Activated T-helper 2 cell treated with anti-CD3 and anti-CD28 coated beads, Interferon-gamma antibody, Interleukin-2, Interleukin-4, amounts not matched to agents 10 μg/mL and 5 μg/mL and 100 μg/mL, durations not matched to agents 14 hours and 24 hours and 36 hours (primary cell): ENCODE measurements at regions not wholly inside any gene's neighbourhood (a gene's known extent, or its start where the extent isn't known, plus 50 kb on each side); places are given as distances from the start of the nearest gene placed in this dataset.

Experiments
- DNase-seq: peaks from one replicate; pipeline ENCODE4 v3.0.0; 2021; ENCODE audit warnings: low spot score
- H3K27ac Mint-ChIP-seq: one replicate; pipeline ENCODE4 v1.8.0; 2021; ENCODE audit warnings: mixed read lengths
- H3K27me3 Mint-ChIP-seq: one replicate; pipeline ENCODE4 v1.8.0; 2021; ENCODE audit warnings: low read depth, mixed read lengths
- H3K36me3 Mint-ChIP-seq: one replicate; pipeline ENCODE4 v1.8.0; 2021; ENCODE audit warnings: low read depth, mixed read lengths
- H3K4me1 Mint-ChIP-seq: one replicate; pipeline ENCODE4 v1.8.0; 2021; ENCODE audit warnings: low read depth, mixed read lengths
- H3K4me3 Mint-ChIP-seq: one replicate; pipeline ENCODE4 v1.8.0; 2021; ENCODE audit warnings: low read depth, mild to moderate bottlenecking, moderate library complexity, mixed read lengths
- H3K9me3 Mint-ChIP-seq: one replicate; pipeline ENCODE4 v1.8.0; 2021; ENCODE audit warnings: mixed read lengths
- intact Hi-C: fragments of 100-400 bp; cut with micrococcal nuclease; formaldehyde crosslinking; loops from one replicate; pipeline ENCODE4 v1.15.1; 2023

GRCh38 chr2:188142636-188143295 is 148.9 kb upstream of the GULP1 start:
- DNase-seq = no peak
- no peak overlapping the region for H3K27ac Mint-ChIP-seq
- no peak overlapping the region for H3K4me3 Mint-ChIP-seq
- H3K27me3 Mint-ChIP-seq = no peaks in the 10 kb centered on the region
- no peaks in the 10 kb centered on the region for H3K36me3 Mint-ChIP-seq
- no peaks in the 10 kb centered on the region for H3K9me3 Mint-ChIP-seq
- no peaks in the 10 kb centered on the region for H3K4me1 Mint-ChIP-seq
- intact Hi-C loops = no loop called here

DNA sequence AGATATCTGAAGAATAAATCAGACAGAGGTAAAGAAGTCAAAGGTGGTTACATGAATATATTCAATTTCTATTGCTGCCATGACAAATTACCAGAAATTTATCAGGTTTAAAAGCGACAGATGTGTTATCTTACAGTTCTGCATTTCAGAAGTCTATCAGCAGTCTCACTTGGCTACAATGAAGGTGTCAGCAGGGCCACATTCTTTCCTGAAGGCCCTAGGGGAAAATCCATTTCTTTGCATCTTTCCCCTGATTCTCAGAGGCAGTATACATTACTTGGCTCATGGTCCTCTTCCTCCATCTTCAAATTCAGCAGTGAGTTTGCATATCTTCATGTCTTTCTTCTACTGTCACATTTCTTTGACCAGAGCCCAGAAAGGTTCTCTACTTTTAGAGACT is 145.8 kb upstream of the GULP1 start:
- no peak for DNase-seq
- intact Hi-C loops = no loop called here
- Mint-ChIP-seq H3K9me3 (no peaks in the 10 kb centered on the region), H3K36me3 (no peaks in the 10 kb centered on the region), H3K4me3 (no peak overlapping the region), H3K4me1 (no peaks in the 10 kb centered on the region), H3K27me3 (no peaks in the 10 kb centered on the region), H3K27ac (no peak overlapping the region)

- no peak overlapping the region for H3K27ac Mint-ChIP-seq
- no peaks in the 10 kb centered on the region for H3K36me3 Mint-ChIP-seq
- no peaks in the 10 kb centered on the region for H3K27me3 Mint-ChIP-seq
- no peak for DNase-seq
- intact Hi-C loops = no loop called here
- no peak overlapping the region for H3K4me3 Mint-ChIP-seq
- no peaks in the 10 kb centered on the region for H3K4me1 Mint-ChIP-seq
- H3K9me3 Mint-ChIP-seq = no peaks in the 10 kb centered on the region
These were observed 144.8 kb upstream of the GULP1 start for GRCh38 chr2:188146888-188147287.

DNA sequence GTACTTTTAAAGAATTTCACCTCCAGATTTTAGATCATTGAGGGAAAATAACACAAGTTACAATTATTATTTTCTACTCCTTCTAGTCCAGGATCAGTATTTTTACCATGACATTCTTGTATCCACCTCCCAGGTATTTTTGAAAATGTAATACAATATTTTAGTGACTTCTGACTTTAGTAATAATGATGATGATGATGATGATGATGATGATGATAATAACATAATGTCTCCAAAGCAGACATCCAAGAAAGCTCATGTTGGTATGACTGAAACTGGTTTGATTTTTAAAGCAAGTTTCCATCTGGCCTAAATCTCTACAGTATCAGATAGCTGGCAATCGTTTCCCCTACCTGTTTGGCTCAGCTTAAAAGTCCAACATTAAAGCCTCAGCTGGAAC is 140.0 kb upstream of the GULP1 start:
- Mint-ChIP-seq H3K36me3 (no peaks in the 10 kb centered on the region), H3K27me3 (no peaks in the 10 kb centered on the region), H3K9me3 (no peaks in the 10 kb centered on the region), H3K4me3 (no peak overlapping the region), H3K27ac (no peak overlapping the region), H3K4me1 (no peaks in the 10 kb centered on the region)
- intact Hi-C loops = no loop called here
- no peak for DNase-seq

DNA sequence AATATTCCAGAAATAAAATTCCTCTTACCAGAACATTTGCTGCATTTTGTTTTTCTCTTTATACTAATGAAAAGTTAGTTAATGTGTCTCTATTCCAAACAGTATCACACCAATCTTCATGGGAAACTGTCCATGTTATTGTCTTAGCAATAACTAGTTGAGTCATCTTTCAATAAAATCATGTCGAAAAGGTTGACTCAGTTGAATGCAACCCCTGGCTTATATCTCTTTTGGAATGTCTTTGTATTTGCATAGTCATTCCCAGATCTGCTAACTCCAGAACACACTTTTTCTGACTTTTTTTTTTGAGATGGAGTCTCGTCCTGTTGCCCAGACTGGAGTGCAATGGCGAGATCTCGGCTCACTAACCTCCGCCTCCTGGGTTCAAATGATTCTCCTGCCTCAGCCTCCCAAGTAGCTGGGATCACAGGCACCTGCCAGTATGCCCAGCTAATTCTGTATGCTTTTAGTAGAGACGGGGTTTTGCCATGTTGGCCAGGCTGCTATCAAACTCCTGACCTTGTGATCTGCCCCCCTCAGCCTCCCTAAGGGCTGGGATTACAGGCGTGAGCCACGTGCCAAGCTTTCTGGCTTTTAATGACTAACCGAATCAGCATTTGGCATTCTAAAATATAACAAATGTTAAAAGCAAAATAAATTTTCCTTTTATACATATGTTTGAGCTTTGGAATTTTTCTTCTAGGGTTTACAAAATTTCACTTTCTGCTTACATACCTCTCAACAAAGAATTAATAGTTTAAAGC is 133.2 kb upstream of the GULP1 start:
- H3K27ac Mint-ChIP-seq = no peak overlapping the region
- intact Hi-C loops = no loop called here
- no peak overlapping the region for H3K4me3 Mint-ChIP-seq
- H3K4me1 Mint-ChIP-seq = no peaks in the 10 kb centered on the region
- H3K36me3 Mint-ChIP-seq = no peaks in the 10 kb centered on the region
- no peak for DNase-seq
- no peaks in the 10 kb centered on the region for H3K9me3 Mint-ChIP-seq
- H3K27me3 Mint-ChIP-seq = no peaks in the 10 kb centered on the region

- DNase-seq = no peak
- H3K4me3 Mint-ChIP-seq = no peak overlapping the region
- no peaks in the 10 kb centered on the region for H3K4me1 Mint-ChIP-seq
- H3K9me3 Mint-ChIP-seq = no peaks in the 10 kb centered on the region
- intact Hi-C loops = no loop called here
- H3K27me3 Mint-ChIP-seq = no peaks in the 10 kb centered on the region
- no peaks in the 10 kb centered on the region for H3K36me3 Mint-ChIP-seq
- no peak overlapping the region for H3K27ac Mint-ChIP-seq
These were observed 132.2 kb upstream of the GULP1 start for GRCh38 chr2:188159484-188159883.

DNA sequence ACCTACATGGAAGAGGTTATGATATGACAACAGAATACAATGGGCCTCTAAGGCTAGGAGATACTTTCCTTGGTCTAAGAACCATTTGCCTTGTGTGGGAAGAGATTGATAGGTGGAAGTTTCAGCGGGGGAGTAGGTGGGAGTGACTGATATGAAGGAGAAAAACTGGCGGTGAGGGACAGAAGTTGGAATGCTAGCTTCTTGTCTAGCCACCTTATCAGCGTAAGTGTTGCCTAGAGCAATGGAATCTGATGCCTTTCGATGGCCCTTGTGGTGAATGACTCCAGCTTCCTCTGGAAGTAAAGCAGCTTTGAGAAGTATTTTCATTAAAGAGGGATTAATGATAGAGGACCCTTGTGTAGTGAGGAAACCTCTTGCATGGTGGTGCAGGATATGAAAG is 121.3 kb upstream of the GULP1 start:
- intact Hi-C loops = no loop called here
- no peaks in the 10 kb centered on the region for H3K36me3 Mint-ChIP-seq
- H3K4me3 Mint-ChIP-seq = no peak overlapping the region
- H3K9me3 Mint-ChIP-seq = no peaks in the 10 kb centered on the region
- no peaks in the 10 kb centered on the region for H3K27me3 Mint-ChIP-seq
- H3K27ac Mint-ChIP-seq = no peak overlapping the region
- H3K4me1 Mint-ChIP-seq = no peaks in the 10 kb centered on the region
- no peak for DNase-seq

DNA sequence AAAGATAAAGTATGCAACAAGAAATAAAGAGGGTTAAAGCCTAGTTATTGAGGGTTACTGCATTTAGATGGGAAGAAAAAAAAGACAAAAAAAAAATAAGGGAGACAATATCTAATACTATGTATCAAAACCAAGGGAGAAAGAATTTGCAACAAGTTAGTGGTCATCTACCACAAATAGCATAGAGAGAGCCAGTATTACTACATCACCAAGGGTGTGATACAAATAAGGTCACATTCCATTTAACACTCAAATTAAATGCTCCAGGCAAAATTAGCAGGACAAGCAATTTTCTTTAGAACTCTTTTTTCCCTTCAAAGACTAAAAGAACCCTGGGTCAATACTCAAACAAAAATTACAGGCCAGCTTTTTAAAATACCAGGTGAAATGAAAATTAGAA is 115.1 kb upstream of the GULP1 start:
- no peak overlapping the region for H3K4me3 Mint-ChIP-seq
- H3K27me3 Mint-ChIP-seq = no peaks in the 10 kb centered on the region
- no peaks in the 10 kb centered on the region for H3K9me3 Mint-ChIP-seq
- H3K27ac Mint-ChIP-seq = no peak overlapping the region
- H3K4me1 Mint-ChIP-seq = no peaks in the 10 kb centered on the region
- intact Hi-C loops = no loop called here
- no peak for DNase-seq
- H3K36me3 Mint-ChIP-seq = no peaks in the 10 kb centered on the region

DNA sequence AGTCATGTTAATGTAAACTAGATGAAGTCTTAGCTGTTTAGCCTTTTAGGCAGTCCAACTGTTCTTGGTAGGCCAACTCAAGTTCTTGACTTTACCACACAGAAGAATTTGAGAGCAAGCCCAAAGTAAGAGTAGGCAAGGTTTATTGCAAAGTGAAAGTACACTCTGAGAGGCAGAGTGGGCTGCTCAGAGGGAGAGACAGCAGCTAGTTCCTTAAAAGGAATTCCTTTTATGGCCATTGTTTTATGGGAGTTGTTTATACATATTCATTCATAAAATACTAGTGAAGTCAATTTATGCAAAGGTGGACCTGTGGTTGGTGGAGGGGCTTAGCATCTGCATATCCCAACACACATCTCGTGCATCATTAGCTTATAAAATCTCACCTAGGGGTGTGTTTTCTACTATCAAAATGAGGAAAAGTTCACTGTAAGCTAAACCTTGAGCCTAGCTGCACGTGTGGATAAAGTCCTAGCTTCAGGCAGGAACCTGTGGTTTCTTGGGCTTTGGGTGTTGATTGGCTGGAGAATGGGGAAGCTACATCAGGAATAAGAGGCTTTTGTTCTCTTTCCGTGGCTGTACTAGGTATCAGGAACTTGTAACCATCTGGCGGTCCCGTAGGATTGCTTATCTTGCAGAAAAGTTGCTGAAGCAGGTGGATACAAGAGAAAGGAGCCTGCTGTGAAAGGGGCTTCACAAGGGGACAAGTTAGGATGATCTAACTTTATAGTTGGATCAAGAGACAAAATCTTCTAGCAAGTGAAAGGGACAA is 110.4 kb upstream of the GULP1 start:
- no peaks in the 10 kb centered on the region for H3K36me3 Mint-ChIP-seq
- no peak for DNase-seq
- intact Hi-C loops = no loop called here
- no peak overlapping the region for H3K27ac Mint-ChIP-seq
- H3K4me1 Mint-ChIP-seq = no peaks in the 10 kb centered on the region
- no peaks in the 10 kb centered on the region for H3K9me3 Mint-ChIP-seq
- H3K27me3 Mint-ChIP-seq = no peaks in the 10 kb centered on the region
- H3K4me3 Mint-ChIP-seq = no peak overlapping the region

DNA sequence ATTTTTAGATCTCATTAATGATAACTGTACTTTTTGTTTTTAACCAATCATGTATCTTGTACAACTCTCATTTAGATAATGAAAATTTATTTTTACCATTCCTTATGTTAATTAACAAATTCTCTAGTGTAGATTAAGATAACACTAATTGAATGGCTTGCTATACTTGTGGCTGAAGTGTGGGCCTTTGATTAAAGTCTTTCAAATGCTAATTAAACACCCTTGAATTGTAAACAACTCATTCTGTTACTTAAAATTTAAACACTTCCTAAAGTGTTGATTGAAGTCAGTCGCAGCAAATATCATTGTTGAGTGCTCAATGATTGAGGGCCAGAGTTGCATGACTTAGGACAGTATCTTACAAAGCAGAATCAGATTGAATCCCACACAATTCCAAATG is 109.8 kb upstream of the GULP1 start:
- H3K4me1 Mint-ChIP-seq = no peaks in the 10 kb centered on the region
- no peaks in the 10 kb centered on the region for H3K36me3 Mint-ChIP-seq
- no peak overlapping the region for H3K4me3 Mint-ChIP-seq
- DNase-seq = no peak
- intact Hi-C loops = no loop called here
- H3K27ac Mint-ChIP-seq = no peak overlapping the region
- no peaks in the 10 kb centered on the region for H3K9me3 Mint-ChIP-seq
- no peaks in the 10 kb centered on the region for H3K27me3 Mint-ChIP-seq

DNA sequence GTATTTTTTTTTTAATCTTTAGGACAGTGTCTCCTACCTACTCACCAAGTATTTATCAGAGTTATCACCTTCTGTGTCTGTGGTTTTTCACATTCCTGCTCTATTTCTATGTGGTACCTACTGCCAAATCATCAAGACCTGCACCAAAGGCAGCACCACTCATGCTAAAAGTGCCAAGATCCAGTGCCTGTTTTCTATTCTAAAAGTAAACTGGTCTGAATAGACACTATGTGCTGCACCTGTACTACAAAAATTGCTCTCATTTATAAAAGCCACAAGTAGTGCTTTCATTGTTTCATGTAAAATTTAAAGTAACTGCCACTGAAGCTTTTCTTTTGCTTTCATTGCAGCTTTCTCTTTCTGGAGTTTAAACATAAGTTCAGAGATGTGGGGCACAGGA is 103.9 kb upstream of the GULP1 start:
- Mint-ChIP-seq H3K27me3 (no peaks in the 10 kb centered on the region), H3K4me3 (no peak overlapping the region), H3K4me1 (no peaks in the 10 kb centered on the region), H3K27ac (no peak overlapping the region), H3K9me3 (no peaks in the 10 kb centered on the region), H3K36me3 (no peaks in the 10 kb centered on the region)
- no peak for DNase-seq
- intact Hi-C loops = no loop called here

- no peak overlapping the region for H3K4me3 Mint-ChIP-seq
- no peak for DNase-seq
- H3K27me3 Mint-ChIP-seq = no peaks in the 10 kb centered on the region
- intact Hi-C loops = no loop called here
- H3K9me3 Mint-ChIP-seq = no peaks in the 10 kb centered on the region
- no peaks in the 10 kb centered on the region for H3K36me3 Mint-ChIP-seq
- H3K4me1 Mint-ChIP-seq = no peaks in the 10 kb centered on the region
- H3K27ac Mint-ChIP-seq = no peak overlapping the region
These were observed 102.3 kb upstream of the GULP1 start for GRCh38 chr2:188189356-188189755.

GRCh38 chr2:188193230-188193629 is 98.4 kb upstream of the GULP1 start:
- Mint-ChIP-seq H3K27me3 (no peaks in the 10 kb centered on the region), H3K4me3 (no peak overlapping the region), H3K4me1 (no peaks in the 10 kb centered on the region), H3K36me3 (no peaks in the 10 kb centered on the region), H3K9me3 (no peaks in the 10 kb centered on the region), H3K27ac (no peak overlapping the region)
- intact Hi-C loops = no loop called here
- no peak for DNase-seq
